ENCODE measurements at regions not wholly inside any gene's neighbourhood (a gene's known extent, or its start where the extent isn't known, plus 50 kb on each side); places are given as distances from the start of the nearest gene placed in this dataset.

- Histone ChIP-seq H3K36me3 (no peaks in the 10 kb centered on the region), H3K27ac (no peak overlapping the region), H3K9me3 (no peaks in the 10 kb centered on the region), H3K27me3 (no peaks in the 10 kb centered on the region), H3K4me3 (no peak overlapping the region), H3K4me1 (ENCODE audit: insufficient read depth) (no peaks in the 10 kb centered on the region)
- intact Hi-C loops (cut with DNase I) = no loop called here
- 75 to 98% (median 91%) methylated on average over 1 of the region's 1 CpG for WGBS, 3 donors
- no peak for DNase-seq
- TF ChIP-seq CTCF (IDR thresholded peaks at IDR 0.05) (no peak), EP300 (IDR thresholded peaks at IDR 0.05) (no peak), POLR2A (IDR thresholded peaks at IDR 0.05) (no peak)
These were observed 138.7 kb downstream of the TTC32 start for GRCh38 chr2:19762959-19763605.

DNA sequence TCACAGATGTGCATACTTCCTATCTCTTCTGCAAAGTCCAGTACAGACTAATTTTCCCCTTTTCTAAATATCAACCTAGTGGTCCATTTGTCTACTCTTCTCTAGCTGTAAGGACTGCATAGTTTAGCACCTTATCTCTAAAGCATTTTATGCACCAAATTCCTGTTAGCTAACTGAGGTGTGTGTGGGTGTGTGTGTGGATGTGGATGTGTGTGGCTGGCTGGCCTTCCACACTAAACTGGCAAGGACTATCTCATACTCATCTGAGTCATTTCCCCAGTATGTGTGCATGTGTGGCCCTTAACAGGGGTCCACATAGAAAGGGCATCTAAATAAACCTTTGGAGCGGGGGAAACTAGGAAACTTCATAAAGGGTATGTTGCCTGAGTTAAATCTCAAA, 139.6 kb downstream of the TTC32 start:
- Histone ChIP-seq H3K27me3 (no peaks in the 10 kb centered on the region), H3K4me3 (no peak overlapping the region), H3K36me3 (no peaks in the 10 kb centered on the region), H3K27ac (no peak overlapping the region), H3K4me1 (ENCODE audit: insufficient read depth) (no peaks in the 10 kb centered on the region), H3K9me3 (no peaks in the 10 kb centered on the region)
- TF ChIP-seq EP300 (IDR thresholded peaks at IDR 0.05) (no peak), POLR2A (IDR thresholded peaks at IDR 0.05) (no peak), CTCF (IDR thresholded peaks at IDR 0.05) (no peak)
- DNase-seq = no peak
- intact Hi-C loops (cut with DNase I) = no loop called here
- 92 to 97% (median 92%) methylated on average over 1 of the region's 1 CpG for WGBS, 3 donors

GRCh38 chr2:19759880-19760279, 141.9 kb downstream of the TTC32 start:
- H3K4me1 ChIP-seq (ENCODE audit: insufficient read depth) = no peaks in the 10 kb centered on the region
- TF ChIP-seq POLR2A (IDR thresholded peaks at IDR 0.05) (no peak), EP300 (IDR thresholded peaks at IDR 0.05) (no peak), CTCF (IDR thresholded peaks at IDR 0.05) (no peak)
- no peaks in the 10 kb centered on the region for H3K9me3 ChIP-seq
- H3K27me3 ChIP-seq = no peaks in the 10 kb centered on the region
- intact Hi-C loops (cut with DNase I) = no loop called here
- no peak overlapping the region for H3K4me3 ChIP-seq
- no peak for DNase-seq
- H3K27ac ChIP-seq = no peak overlapping the region
- 76 to 82% (median 82%) methylated on average over 6 of the region's 6 CpGs for WGBS, 3 donors
- H3K36me3 ChIP-seq = no peaks in the 10 kb centered on the region

GRCh38 chr2:19758658-19759057, 143.1 kb downstream of the TTC32 start:
- Histone ChIP-seq H3K4me3 (no peak overlapping the region), H3K27ac (no peak overlapping the region), H3K36me3 (no peaks in the 10 kb centered on the region), H3K27me3 (no peaks in the 10 kb centered on the region), H3K9me3 (no peaks in the 10 kb centered on the region), H3K4me1 (ENCODE audit: insufficient read depth) (no peaks in the 10 kb centered on the region)
- intact Hi-C loops (cut with DNase I) = no loop called here
- DNase-seq = no peak
- TF ChIP-seq POLR2A (IDR thresholded peaks at IDR 0.05) (no peak), EP300 (IDR thresholded peaks at IDR 0.05) (no peak), CTCF (IDR thresholded peaks at IDR 0.05) (no peak)
- WGBS, 3 donors = 32 to 56% (median 40%) methylated on average over 5 of the region's 5 CpGs
